ENCODE measurements at regions not wholly inside any gene's neighbourhood (a gene's known extent, or its start where the extent isn't known, plus 50 kb on each side); places are given as distances from the start of the nearest gene placed in this dataset.

GRCh38 chrX:1086444-1087409, 125.7 kb downstream of the CRLF2 start (continued):
- TF ChIP-seq CHD7 (IDR thresholded peaks at IDR 0.05; ENCODE audit: insufficient replicate concordance, low read length) = no peak
- TF ChIP-seq NRF1 (IDR thresholded peaks at IDR 0.05; ENCODE audit: low read depth, low read length) = no peak
- no peak for TF ChIP-seq TCF12 (IDR thresholded peaks at IDR 0.05; ENCODE audit: low read depth, low read length)
- no peak for TF ChIP-seq BACH1 (IDR thresholded peaks at IDR 0.05; ENCODE audit: low read length)
- TF ChIP-seq TAF1 (IDR thresholded peaks at IDR 0.05; ENCODE audit: low read depth, low read length) = no peak
- no peak for TF ChIP-seq GABPA (IDR thresholded peaks at IDR 0.05; ENCODE audit: borderline replicate concordance, insufficient read depth, low read length)
- no peak for TF ChIP-seq HDAC6 (IDR thresholded peaks at IDR 0.05; ENCODE audit: low read depth, low read length)
- no peak for TF ChIP-seq EP300 (IDR thresholded peaks at IDR 0.05; ENCODE audit: borderline replicate concordance in 1 of 2, low read depth in 2 of 2, low read length in 2 of 2)
- no peak for TF ChIP-seq RXRA (IDR thresholded peaks at IDR 0.05; ENCODE audit: insufficient read depth, low read depth, low read length)
- no peak for TF ChIP-seq KDM5A (IDR thresholded peaks at IDR 0.05; ENCODE audit: low read length)

All from H1 (cell line).